ENCODE measurements at regions not wholly inside any gene's neighbourhood (a gene's known extent, or its start where the extent isn't known, plus 50 kb on each side); places are given as distances from the start of the nearest gene placed in this dataset.

- Histone ChIP-seq H3K36me3 (ENCODE audit: control insufficient read depth in 2 of 2, insufficient read depth in 2 of 2, low read length in 1 of 2) (no peaks in the 10 kb centered on the region), H3K27me3 (replicated peaks in 1 of 2; ENCODE audit: control insufficient read depth in 2 of 2, insufficient read depth in 2 of 2, low read length in 1 of 2) (no peaks in the 10 kb centered on the region), H4K20me1 (ENCODE audit: control insufficient read depth, insufficient read depth) (no peaks in the 10 kb centered on the region), H3K79me2 (ENCODE audit: control insufficient read depth, insufficient read depth, low read length) (no peaks in the 10 kb centered on the region), H3K9me3 (replicated peaks; ENCODE audit: control insufficient read depth, insufficient read depth, low read length) (no peaks in the 10 kb centered on the region), H3K27ac (ENCODE audit: control insufficient read depth, insufficient read depth) (no peak overlapping the region), H3K4me2 (ENCODE audit: control insufficient read depth, insufficient read depth) (no peak overlapping the region), H3K4me3 (no peak overlapping the region), H3K9ac (ENCODE audit: control insufficient read depth, insufficient read depth, low read length) (no peak overlapping the region), H2AFZ (ENCODE audit: control insufficient read depth, low read depth, low read length) (no peak overlapping the region), H3K4me1 (ENCODE audit: control insufficient read depth, insufficient read depth, low read length) (no peaks in the 10 kb centered on the region)
- ChIA-PET POLR2A (no interaction called here), SMC1A (ENCODE audit: uncharacterized antibody, unreplicated experiment) (no interaction called here), RAD21 (ENCODE audit: unreplicated experiment) (no interaction called here), CTCF (no interaction called here)
- in situ Hi-C loops (cut with MboI) (no loop called here), intact Hi-C loops (cut with micrococcal nuclease; ENCODE audit: unreplicated experiment) (no loop called here)
- TF ChIP-seq HDAC6 (IDR thresholded peaks at IDR 0.05; ENCODE audit: unreplicated experiment), result no peak
- TF ChIP-seq SIN3A (IDR thresholded peaks at IDR 0.05; ENCODE audit: low read depth, low read length), result no peak
- TF ChIP-seq POLR2A (IDR thresholded peaks at IDR 0.05; ENCODE audit: low read depth, low read length), result no peak
- TF ChIP-seq CTCF (IDR thresholded peaks at IDR 0.05 in 2 of 3, conservative IDR thresholded peaks at IDR 0.05 in 1 of 3; ENCODE audit: control insufficient read depth in 2 of 3, extremely low read depth in 1 of 3, insufficient read depth in 1 of 3, low read depth in 3 of 3, low read length in 3 of 3), result no peak
- no peak for TF ChIP-seq E2F8 (IDR thresholded peaks at IDR 0.05; ENCODE audit: low read depth, partially characterized antibody)
- TF ChIP-seq SMAD1 (IDR thresholded peaks at IDR 0.05; ENCODE audit: low read depth, partially characterized antibody), result no peak
- no peak for TF ChIP-seq MXI1 (IDR thresholded peaks at IDR 0.05; ENCODE audit: low read depth, low read length)
- TF ChIP-seq FOXK2 (IDR thresholded peaks at IDR 0.05), result no peak
- TF ChIP-seq, protein P1, sequence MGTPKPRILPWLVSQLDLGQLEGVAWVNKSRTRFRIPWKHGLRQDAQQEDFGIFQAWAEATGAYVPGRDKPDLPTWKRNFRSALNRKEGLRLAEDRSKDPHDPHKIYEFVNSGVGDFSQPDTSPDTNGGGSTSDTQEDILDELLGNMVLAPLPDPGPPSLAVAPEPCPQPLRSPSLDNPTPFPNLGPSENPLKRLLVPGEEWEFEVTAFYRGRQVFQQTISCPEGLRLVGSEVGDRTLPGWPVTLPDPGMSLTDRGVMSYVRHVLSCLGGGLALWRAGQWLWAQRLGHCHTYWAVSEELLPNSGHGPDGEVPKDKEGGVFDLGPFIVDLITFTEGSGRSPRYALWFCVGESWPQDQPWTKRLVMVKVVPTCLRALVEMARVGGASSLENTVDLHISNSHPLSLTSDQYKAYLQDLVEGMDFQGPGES (IDR thresholded peaks at IDR 0.05), result no peak
- no peak for TF ChIP-seq POLR2AphosphoS2 (IDR thresholded peaks at IDR 0.05; ENCODE audit: low read depth, low read length)
- TF ChIP-seq NBN (IDR thresholded peaks at IDR 0.05), result no peak
- TF ChIP-seq NRF1 (conservative IDR thresholded peaks at IDR 0.05; ENCODE audit: low read depth, low read length), result no peak
- TF ChIP-seq, protein P2, sequence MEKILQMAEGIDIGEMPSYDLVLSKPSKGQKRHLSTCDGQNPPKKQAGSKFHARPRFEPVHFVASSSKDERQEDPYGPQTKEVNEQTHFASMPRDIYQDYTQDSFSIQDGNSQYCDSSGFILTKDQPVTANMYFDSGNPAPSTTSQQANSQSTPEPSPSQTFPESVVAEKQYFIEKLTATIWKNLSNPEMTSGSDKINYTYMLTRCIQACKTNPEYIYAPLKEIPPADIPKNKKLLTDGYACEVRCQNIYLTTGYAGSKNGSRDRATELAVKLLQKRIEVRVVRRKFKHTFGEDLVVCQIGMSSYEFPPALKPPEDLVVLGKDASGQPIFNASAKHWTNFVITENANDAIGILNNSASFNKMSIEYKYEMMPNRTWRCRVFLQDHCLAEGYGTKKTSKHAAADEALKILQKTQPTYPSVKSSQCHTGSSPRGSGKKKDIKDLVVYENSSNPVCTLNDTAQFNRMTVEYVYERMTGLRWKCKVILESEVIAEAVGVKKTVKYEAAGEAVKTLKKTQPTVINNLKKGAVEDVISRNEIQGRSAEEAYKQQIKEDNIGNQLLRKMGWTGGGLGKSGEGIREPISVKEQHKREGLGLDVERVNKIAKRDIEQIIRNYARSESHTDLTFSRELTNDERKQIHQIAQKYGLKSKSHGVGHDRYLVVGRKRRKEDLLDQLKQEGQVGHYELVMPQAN (conservative IDR thresholded peaks at IDR 0.05), result no peak
- no peak for TF ChIP-seq SUPT20H (IDR thresholded peaks at IDR 0.05; ENCODE audit: borderline replicate concordance, control insufficient read depth, low read depth, low read length)
- TF ChIP-seq LARP7 (IDR thresholded peaks at IDR 0.05), result no peak
- no peak for ATAC-seq
- no peak for DNase-seq (ENCODE audit: low read depth, low spot score)
- no peak for FAIRE-seq
- BruUV-seq (replicated peaks), result no TSS peak
- 63% methylated on average over 2 of the region's 2 CpGs for WGBS (ENCODE audit: insufficient coverage, insufficient replicate concordance, low lambda C conversion rate, missing lambda C conversion rate)
Measured at GRCh38 chrX:146604196-146604595, 205.4 kb upstream of the CXorf51B start.

Data from GM12878 (cell line).